BJ (cell line): ENCODE measurements at regions not wholly inside any gene's neighbourhood (a gene's known extent, or its start where the extent isn't known, plus 50 kb on each side); places are given as distances from the start of the nearest gene placed in this dataset.

Source experiments
- CTCF ChIA-PET: fragments of 350-600 bp; formaldehyde crosslinking; extraction: SDS; loops from one replicate; lab custom pipeline; 2021; ENCODE audit warnings: antibody characterized with exemption, inconsistent platforms; lab: Yijun Ruan, JAX
- POLR2A ChIA-PET: fragments of 300-600 bp; sonication (Branson Sonifier 250); formaldehyde crosslinking; extraction: SDS; loops from one replicate; lab custom pipeline; 2021; ENCODE audit warnings: antibody characterized with exemption; lab: Charles Lee
- DNase-seq: peaks from one replicate; pipeline ENCODE4 v3.0.0-alpha.2; 2011; ENCODE audit warnings: low read depth
- H3K27me3 ChIP-seq: 2 replicates; pipeline ENCODE4 v1.6.0; 2011; ENCODE audit warnings: low read length; ENCODE audit not compliant: control insufficient read depth, insufficient read depth
- H3K36me3 ChIP-seq: 2 replicates; pipeline ENCODE4 v1.5.1; 2011; ENCODE audit warnings: low read length; ENCODE audit not compliant: control insufficient read depth, insufficient read depth
- H3K4me3 ChIP-seq: 2 replicates; pipeline ENCODE4 v1.5.1; 2011; ENCODE audit warnings: low read depth, mild to moderate bottlenecking, control low read depth, low read length
- CTCF ChIP-seq: IDR thresholded peaks from 2 replicates; pipeline ENCODE4 v1.5.1; 2011; ENCODE audit warnings: low read depth, mild to moderate bottlenecking, control low read depth, inconsistent platforms, low read length, moderate library complexity; ENCODE audit not compliant: insufficient read depth

GRCh38 chr1:196090226-196090625, 518.0 kb downstream of the KCNT2 start:
- ChIA-PET POLR2A (interaction anchor here (0.5 kb wide), 1 partner anchor 1809 kb away, joined by 3 read pairs; no protein-coding TSS in a partner anchor), CTCF (no interaction called here)
- DNase-seq, result no peak
- no peak for TF ChIP-seq CTCF
- no peaks in the 10 kb centered on the region for H3K27me3 ChIP-seq
- no peak overlapping the region for H3K4me3 ChIP-seq
- H3K36me3 ChIP-seq, result no peaks in the 10 kb centered on the region

GRCh38 chr1:196088541-196088940, 519.7 kb downstream of the KCNT2 start:
- H3K36me3 ChIP-seq, result no peaks in the 10 kb centered on the region
- H3K27me3 ChIP-seq, result no peaks in the 10 kb centered on the region
- TF ChIP-seq CTCF, result no peak
- H3K4me3 ChIP-seq, result no peak overlapping the region
- POLR2A ChIA-PET, result no interaction called here
- DNase-seq, result no peak
- CTCF ChIA-PET, result no interaction called here

GRCh38 chr1:196078691-196079090, 529.5 kb downstream of the KCNT2 start:
- H3K4me3 ChIP-seq, result no peak overlapping the region
- ChIA-PET CTCF (no interaction called here), POLR2A (no interaction called here)
- no peak for DNase-seq
- no peaks in the 10 kb centered on the region for H3K27me3 ChIP-seq
- no peak for TF ChIP-seq CTCF
- no peaks in the 10 kb centered on the region for H3K36me3 ChIP-seq

- H3K4me3 ChIP-seq, result no peak overlapping the region
- ChIA-PET POLR2A (no interaction called here), CTCF (no interaction called here)
- H3K27me3 ChIP-seq, result no peaks in the 10 kb centered on the region
- DNase-seq, result no peak
- TF ChIP-seq CTCF, result no peak
- H3K36me3 ChIP-seq, result no peaks in the 10 kb centered on the region
Observed at GRCh38 chr1:196075621-196076020, 532.6 kb downstream of the KCNT2 start.

- DNase-seq, result no peak
- POLR2A ChIA-PET, result no interaction called here
- CTCF ChIA-PET, result no interaction called here
Observed at GRCh38 chr1:196074182-196074581, 534.1 kb downstream of the KCNT2 start.

More at GRCh38 chr1:196074182-196074581, 534.1 kb downstream of the KCNT2 start:
- TF ChIP-seq CTCF, result no peak
- Histone ChIP-seq H3K36me3 (no peaks in the 10 kb centered on the region), H3K27me3 (no peaks in the 10 kb centered on the region), H3K4me3 (no peak overlapping the region)
